ENCODE measurements at regions not wholly inside any gene's neighbourhood (a gene's known extent, or its start where the extent isn't known, plus 50 kb on each side); places are given as distances from the start of the nearest gene placed in this dataset.

GRCh38 chr1:68930101-68930500 lies 433.2 kb upstream of the DEPDC1 start:
- no peaks in the 10 kb centered on the region for H3K27me3 ChIP-seq (ENCODE audit: insufficient read depth, low read length)
- no peaks in the 10 kb centered on the region for H4K20me1 ChIP-seq (ENCODE audit: insufficient read depth, low read length)
- TF ChIP-seq, protein P1, sequence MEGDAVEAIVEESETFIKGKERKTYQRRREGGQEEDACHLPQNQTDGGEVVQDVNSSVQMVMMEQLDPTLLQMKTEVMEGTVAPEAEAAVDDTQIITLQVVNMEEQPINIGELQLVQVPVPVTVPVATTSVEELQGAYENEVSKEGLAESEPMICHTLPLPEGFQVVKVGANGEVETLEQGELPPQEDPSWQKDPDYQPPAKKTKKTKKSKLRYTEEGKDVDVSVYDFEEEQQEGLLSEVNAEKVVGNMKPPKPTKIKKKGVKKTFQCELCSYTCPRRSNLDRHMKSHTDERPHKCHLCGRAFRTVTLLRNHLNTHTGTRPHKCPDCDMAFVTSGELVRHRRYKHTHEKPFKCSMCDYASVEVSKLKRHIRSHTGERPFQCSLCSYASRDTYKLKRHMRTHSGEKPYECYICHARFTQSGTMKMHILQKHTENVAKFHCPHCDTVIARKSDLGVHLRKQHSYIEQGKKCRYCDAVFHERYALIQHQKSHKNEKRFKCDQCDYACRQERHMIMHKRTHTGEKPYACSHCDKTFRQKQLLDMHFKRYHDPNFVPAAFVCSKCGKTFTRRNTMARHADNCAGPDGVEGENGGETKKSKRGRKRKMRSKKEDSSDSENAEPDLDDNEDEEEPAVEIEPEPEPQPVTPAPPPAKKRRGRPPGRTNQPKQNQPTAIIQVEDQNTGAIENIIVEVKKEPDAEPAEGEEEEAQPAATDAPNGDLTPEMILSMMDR (IDR thresholded peaks at IDR 0.05; ENCODE audit: low read length) = no peak
- TF ChIP-seq EZH2 (IDR thresholded peaks at IDR 0.05; ENCODE audit: borderline replicate concordance, low read length) = no peak
- no peak overlapping the region for H2AFZ ChIP-seq (ENCODE audit: low read length)
- no peak overlapping the region for H3K27ac ChIP-seq (ENCODE audit: low read depth, low read length, poor library complexity, severe bottlenecking)
- no peaks in the 10 kb centered on the region for H3F3A ChIP-seq (ENCODE audit: insufficient read depth, low read length)
- no peak overlapping the region for H3K9ac ChIP-seq (ENCODE audit: low read length)
- no peaks in the 10 kb centered on the region for H3K4me1 ChIP-seq (ENCODE audit: insufficient read depth, low read length, severe bottlenecking)
- H3K79me2 ChIP-seq (ENCODE audit: insufficient read depth, low read length) = no peaks in the 10 kb centered on the region
- no peaks in the 10 kb centered on the region for H3K9me3 ChIP-seq (ENCODE audit: low read length)
- no peak overlapping the region for H3K4me2 ChIP-seq (ENCODE audit: low read length)
- no peak overlapping the region for H3K4me3 ChIP-seq (ENCODE audit: low read depth, low read length, poor library complexity, severe bottlenecking)
- H3K9me2 ChIP-seq (ENCODE audit: low read depth, low read length) = no peaks in the 10 kb centered on the region
- H3K36me3 ChIP-seq (ENCODE audit: insufficient read depth, low read length) = no peaks in the 10 kb centered on the region

- Histone ChIP-seq H3K4me3 (ENCODE audit: low read depth, low read length, poor library complexity, severe bottlenecking) (no peak overlapping the region), H3F3A (ENCODE audit: insufficient read depth, low read length) (no peaks in the 10 kb centered on the region), H3K9ac (ENCODE audit: low read length) (no peak overlapping the region), H3K9me3 (ENCODE audit: low read length) (no peaks in the 10 kb centered on the region), H3K9me2 (ENCODE audit: low read depth, low read length) (no peaks in the 10 kb centered on the region), H3K27ac (ENCODE audit: low read depth, low read length, poor library complexity, severe bottlenecking) (no peak overlapping the region), H3K4me2 (ENCODE audit: low read length) (no peak overlapping the region), H3K36me3 (ENCODE audit: insufficient read depth, low read length) (no peaks in the 10 kb centered on the region), H2AFZ (ENCODE audit: low read length) (no peak overlapping the region), H3K27me3 (ENCODE audit: insufficient read depth, low read length) (no peaks in the 10 kb centered on the region), H3K4me1 (ENCODE audit: insufficient read depth, low read length, severe bottlenecking) (no peaks in the 10 kb centered on the region), H4K20me1 (ENCODE audit: insufficient read depth, low read length) (no peaks in the 10 kb centered on the region), H3K79me2 (ENCODE audit: insufficient read depth, low read length) (no peaks in the 10 kb centered on the region)
- TF ChIP-seq, protein P1 (IDR thresholded peaks at IDR 0.05; ENCODE audit: low read length) = no peak
- no peak for TF ChIP-seq EZH2 (IDR thresholded peaks at IDR 0.05; ENCODE audit: borderline replicate concordance, low read length)
These were observed 439.6 kb upstream of the DEPDC1 start for GRCh38 chr1:68936530-68936929.

DNA sequence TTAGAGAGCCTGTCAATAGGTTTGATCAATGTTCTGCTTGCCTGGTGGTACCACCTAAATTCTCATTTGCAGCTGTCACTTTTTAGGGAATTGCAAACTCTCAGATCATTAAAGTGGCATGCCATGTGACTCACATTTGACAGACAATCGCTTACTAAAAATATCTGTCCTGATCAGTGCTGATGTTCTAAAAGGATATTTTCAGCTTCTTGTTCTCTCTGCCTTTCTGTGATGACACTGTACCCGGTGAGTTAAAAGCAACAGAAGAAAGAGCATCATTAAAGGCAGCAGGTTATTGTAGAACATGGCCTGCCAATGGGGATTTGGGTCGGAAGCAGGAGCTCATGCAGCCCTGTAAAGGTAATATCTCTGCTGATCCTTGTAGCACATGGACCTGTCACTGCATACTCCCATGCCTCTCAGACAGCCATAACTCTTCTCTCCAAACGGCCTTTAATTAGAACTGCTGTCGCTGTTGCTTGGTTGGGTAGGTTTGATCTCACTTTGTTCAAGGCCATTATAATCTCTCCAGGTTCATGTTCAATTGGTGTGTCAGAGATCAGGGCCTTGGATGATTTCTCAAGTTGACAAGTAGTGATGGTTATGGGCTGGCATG lies 441.3 kb upstream of the DEPDC1 start:
- TF ChIP-seq, protein P1 (IDR thresholded peaks at IDR 0.05; ENCODE audit: low read length) = no peak
- no peak for TF ChIP-seq EZH2 (IDR thresholded peaks at IDR 0.05; ENCODE audit: borderline replicate concordance, low read length)
- no peaks in the 10 kb centered on the region for H3K4me1 ChIP-seq (ENCODE audit: insufficient read depth, low read length, severe bottlenecking)
- H3K27me3 ChIP-seq (ENCODE audit: insufficient read depth, low read length) = no peaks in the 10 kb centered on the region
- no peaks in the 10 kb centered on the region for H3K79me2 ChIP-seq (ENCODE audit: insufficient read depth, low read length)
- no peaks in the 10 kb centered on the region for H3F3A ChIP-seq (ENCODE audit: insufficient read depth, low read length)
- H3K4me3 ChIP-seq (ENCODE audit: low read depth, low read length, poor library complexity, severe bottlenecking) = no peak overlapping the region
- no peaks in the 10 kb centered on the region for H4K20me1 ChIP-seq (ENCODE audit: insufficient read depth, low read length)
- no peak overlapping the region for H3K4me2 ChIP-seq (ENCODE audit: low read length)
- H2AFZ ChIP-seq (ENCODE audit: low read length) = no peak overlapping the region
- no peak overlapping the region for H3K9ac ChIP-seq (ENCODE audit: low read length)
- no peaks in the 10 kb centered on the region for H3K36me3 ChIP-seq (ENCODE audit: insufficient read depth, low read length)
- H3K9me2 ChIP-seq (ENCODE audit: low read depth, low read length) = no peaks in the 10 kb centered on the region
- no peak overlapping the region for H3K27ac ChIP-seq (ENCODE audit: low read depth, low read length, poor library complexity, severe bottlenecking)
- no peaks in the 10 kb centered on the region for H3K9me3 ChIP-seq (ENCODE audit: low read length)
